ENCODE measurements at regions not wholly inside any gene's neighbourhood (a gene's known extent, or its start where the extent isn't known, plus 50 kb on each side); places are given as distances from the start of the nearest gene placed in this dataset.
A peak's percentile ranks its signal among the peaks of the same experiment; 100 is the strongest.
"Not testable (repeated sequence)": the region's sequence is repeated elsewhere in the genome, so short reads cannot be mapped to it uniquely, and the experiment has no call there.

- DNase-seq (ENCODE audit: low spot score) (no peak), ATAC-seq (no peak)
These were observed 1093.6 kb downstream of the TECRL start for GRCh38 chr4:63315651-63316050.

- no peak for DNase-seq (ENCODE audit: low spot score)
- no peak for ATAC-seq
These were observed 1100.6 kb downstream of the TECRL start for GRCh38 chr4:63308697-63309096.

- DNase-seq (ENCODE audit: low spot score) (no peak), ATAC-seq (peak; percentile 76)
These were observed 1106.5 kb downstream of the TECRL start for GRCh38 chr4:63302792-63303191.

GRCh38 chr4:63302078-63302477, 1107.2 kb downstream of the TECRL start:
- DNase-seq (ENCODE audit: low spot score) (no peak), ATAC-seq (no peak)

GRCh38 chr4:63296773-63297172, 1112.5 kb downstream of the TECRL start:
- ATAC-seq (peak; percentile 70), DNase-seq (ENCODE audit: low spot score) (no peak)

- no peak for DNase-seq (ENCODE audit: low spot score)
- ATAC-seq, result no peak
These were observed 1133.8 kb downstream of the TECRL start for GRCh38 chr4:63275491-63275890.

- DNase-seq (ENCODE audit: low spot score) (no peak), ATAC-seq (no peak)
These were observed 1140.1 kb downstream of the TECRL start for GRCh38 chr4:63269156-63269555.

- DNase-seq (ENCODE audit: low spot score), result no peak
- ATAC-seq, result no peak
These were observed 1175.6 kb downstream of the TECRL start for GRCh38 chr4:63233671-63234070.

GRCh38 chr4:63232058-63232457, 1177.2 kb downstream of the TECRL start:
- DNase-seq (ENCODE audit: low spot score) (no peak), ATAC-seq (no peak)

- DNase-seq (ENCODE audit: low spot score), result no peak
- no peak for ATAC-seq
These were observed 1183.0 kb downstream of the TECRL start for GRCh38 chr4:63226229-63226628.

GRCh38 chr4:63222466-63222865, 1186.8 kb downstream of the TECRL start:
- DNase-seq (ENCODE audit: low spot score) (no peak), ATAC-seq (no peak)

- no peak for DNase-seq (ENCODE audit: low spot score)
- ATAC-seq, result no peak
These were observed 1187.8 kb downstream of the TECRL start for GRCh38 chr4:63221477-63221876.

GRCh38 chr4:63218856-63219255, 1190.4 kb downstream of the TECRL start:
- DNase-seq (ENCODE audit: low spot score), result no peak
- no peak for ATAC-seq

GRCh38 chr4:63214076-63214475, 1195.2 kb downstream of the TECRL start:
- no peak for ATAC-seq
- no peak for DNase-seq (ENCODE audit: low spot score)

GRCh38 chr4:63211776-63212479, 1197.3 kb downstream of the TECRL start:
- no peak for DNase-seq (ENCODE audit: low spot score)
- ATAC-seq, result no peak

- DNase-seq (ENCODE audit: low spot score) (no peak), ATAC-seq (no peak)
These were observed 1197.9 kb downstream of the TECRL start for GRCh38 chr4:63211375-63211774.

- ATAC-seq; DNase-seq (ENCODE audit: low spot score): not testable (repeated sequence)
These were observed 1216.2 kb downstream of the TECRL start for GRCh38 chr4:63193029-63193428.

- no peak for DNase-seq (ENCODE audit: low spot score)
These were observed 1237.9 kb downstream of the TECRL start for GRCh38 chr4:63171341-63171740.

GRCh38 chr4:63170923-63171322, 1238.3 kb downstream of the TECRL start:
- ATAC-seq (no peak), DNase-seq (ENCODE audit: low spot score) (no peak)

More at GRCh38 chr4:63171341-63171740, 1237.9 kb downstream of the TECRL start:
- ATAC-seq, result no peak

- no peak for ATAC-seq
- DNase-seq (ENCODE audit: low spot score), result no peak
These were observed 1239.4 kb downstream of the TECRL start for GRCh38 chr4:63169836-63170235.

GRCh38 chr4:63155561-63155960, 1253.7 kb downstream of the TECRL start:
- ATAC-seq (no peak), DNase-seq (ENCODE audit: low spot score) (no peak)

- DNase-seq (ENCODE audit: low spot score) (no peak), ATAC-seq (no peak)
These were observed 1285.8 kb downstream of the TECRL start for GRCh38 chr4:63123441-63123840.

- ATAC-seq, result no peak
- no peak for DNase-seq (ENCODE audit: low spot score)
These were observed 1286.3 kb downstream of the TECRL start for GRCh38 chr4:63122955-63123354.

All from left lobe of liver (tissue), 2 donors.